Mucosa of gallbladder (tissue), 1 donor: ENCODE measurements at regions not wholly inside any gene's neighbourhood (a gene's known extent, or its start where the extent isn't known, plus 50 kb on each side); places are given as distances from the start of the nearest gene placed in this dataset.
"Not testable (repeated sequence)": the region's sequence is repeated elsewhere in the genome, so short reads cannot be mapped to it uniquely, and the experiment has no call there.

ENCODE experiments used
- DNase-seq: peaks from one replicate; pipeline ENCODE4 v3.0.0-alpha.2; 2020; ENCODE audit warnings: low spot score
- donor health status: DM: no; HTN: no; CAD: no.

- no peak for DNase-seq
Measured at GRCh38 chr5:35561396-35561795, 56.3 kb upstream of the SPEF2 start.

GRCh38 chr5:35557748-35558147 lies 59.9 kb upstream of the SPEF2 start:
- no peak for DNase-seq

DNA sequence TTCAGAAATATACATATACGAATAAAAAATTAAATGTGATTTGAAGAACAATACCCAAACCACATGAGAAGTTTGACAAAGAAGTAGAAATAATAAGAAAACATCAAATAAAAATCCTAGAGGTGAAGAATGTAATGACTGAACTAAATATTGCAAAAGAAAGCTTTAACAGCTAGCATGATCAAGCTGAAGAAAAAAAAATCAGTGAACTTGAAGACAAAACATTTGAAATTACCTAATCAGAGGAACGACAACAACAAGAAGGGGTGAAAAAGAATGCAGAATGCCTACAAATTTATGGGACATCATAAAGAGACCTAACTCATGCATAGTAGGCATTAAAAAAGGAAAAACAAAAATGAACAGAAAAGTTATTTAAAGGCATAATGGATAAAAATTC lies 60.5 kb upstream of the SPEF2 start:
- no peak for DNase-seq

DNA sequence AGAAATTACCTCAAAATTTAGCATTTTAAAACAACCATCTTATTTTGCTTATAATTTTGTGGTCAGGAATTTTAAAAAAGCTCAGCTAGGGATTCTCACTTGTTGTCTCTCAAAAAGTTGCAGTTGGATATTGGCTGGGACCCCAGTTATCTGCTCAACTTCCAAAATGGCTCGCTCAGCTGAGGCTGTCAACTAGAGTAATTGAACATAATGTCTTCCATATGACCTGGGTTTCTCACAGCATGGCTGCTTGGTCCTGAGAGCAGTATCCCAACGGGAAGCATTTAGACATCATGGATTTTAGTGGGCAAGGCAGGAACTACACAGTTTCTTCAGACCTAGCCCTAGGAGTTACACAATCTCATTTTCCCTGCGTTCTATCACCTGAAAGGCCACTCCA lies 63.6 kb upstream of the SPEF2 start:
- DNase-seq = no peak

DNA sequence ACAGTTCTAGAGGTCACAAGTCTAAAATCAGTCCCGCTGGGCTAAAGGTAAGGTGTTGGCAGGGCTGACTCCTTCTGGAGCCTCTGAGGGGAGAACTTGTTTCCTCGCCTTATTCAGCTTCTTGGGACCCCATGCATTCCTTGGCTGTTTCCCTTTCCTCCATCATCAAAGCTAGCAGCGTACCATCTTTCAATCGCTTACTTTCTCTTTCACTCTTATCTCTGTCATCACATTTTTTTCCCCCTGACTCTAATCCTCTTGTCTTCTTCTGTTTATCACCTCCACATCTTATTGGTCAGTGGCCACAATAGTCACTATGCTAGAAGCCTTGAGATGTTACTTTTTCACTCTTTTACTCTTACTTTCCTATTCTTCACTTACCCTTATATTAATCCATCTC lies 72.5 kb upstream of the SPEF2 start:
- DNase-seq = no peak

- DNase-seq = no peak
Measured at GRCh38 chr5:35543408-35543807, 74.3 kb upstream of the SPEF2 start.

DNA sequence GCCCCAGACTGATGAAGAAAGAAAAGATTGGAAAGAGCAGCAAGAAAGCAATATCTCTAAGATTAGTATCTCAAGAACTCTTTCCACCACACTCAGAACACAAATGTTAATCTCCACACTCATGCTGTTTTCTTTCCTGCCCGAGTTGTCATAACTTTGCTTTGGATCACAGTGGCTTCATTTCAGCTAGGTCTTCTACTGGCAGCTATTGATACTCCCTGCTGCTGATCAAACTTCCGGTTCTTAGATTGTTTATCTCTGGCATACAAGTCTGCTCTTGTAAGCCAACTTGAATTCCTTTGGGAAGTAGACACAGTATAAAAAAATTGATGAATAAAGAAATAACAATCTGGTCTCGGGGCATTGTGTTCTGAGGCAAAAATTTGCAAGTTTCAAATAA lies 77.7 kb upstream of the SPEF2 start:
- no peak for DNase-seq

- DNase-seq = no peak
Measured at GRCh38 chr5:35538198-35538931, 79.3 kb upstream of the SPEF2 start.

GRCh38 chr5:35533156-35533555 lies 84.5 kb upstream of the SPEF2 start:
- no peak for DNase-seq

- DNase-seq = not testable (repeated sequence)
Measured at GRCh38 chr5:35531553-35531952, 86.1 kb upstream of the SPEF2 start.

DNA sequence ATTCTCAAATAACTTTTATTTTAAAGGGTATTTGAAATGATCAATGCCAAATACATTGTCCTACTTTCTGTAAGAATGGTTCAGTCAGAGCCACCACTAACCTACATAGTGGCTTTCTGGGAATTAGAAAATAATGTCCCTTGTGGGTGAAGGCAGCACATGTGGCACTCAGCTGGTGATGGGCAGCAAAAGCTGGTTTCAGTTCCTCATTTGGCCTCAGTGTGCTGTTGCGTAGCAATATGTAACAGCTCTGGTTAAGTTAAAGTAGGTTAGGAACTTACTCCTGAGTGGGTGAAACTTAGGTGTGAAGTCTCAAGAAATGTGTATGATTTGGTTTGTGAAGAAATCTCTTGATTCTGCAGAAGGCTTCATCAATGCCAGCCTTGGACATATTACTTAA lies 99.6 kb upstream of the SPEF2 start:
- no peak for DNase-seq

- DNase-seq = no peak
Measured at GRCh38 chr5:35516271-35516670, 101.4 kb upstream of the SPEF2 start.

DNA sequence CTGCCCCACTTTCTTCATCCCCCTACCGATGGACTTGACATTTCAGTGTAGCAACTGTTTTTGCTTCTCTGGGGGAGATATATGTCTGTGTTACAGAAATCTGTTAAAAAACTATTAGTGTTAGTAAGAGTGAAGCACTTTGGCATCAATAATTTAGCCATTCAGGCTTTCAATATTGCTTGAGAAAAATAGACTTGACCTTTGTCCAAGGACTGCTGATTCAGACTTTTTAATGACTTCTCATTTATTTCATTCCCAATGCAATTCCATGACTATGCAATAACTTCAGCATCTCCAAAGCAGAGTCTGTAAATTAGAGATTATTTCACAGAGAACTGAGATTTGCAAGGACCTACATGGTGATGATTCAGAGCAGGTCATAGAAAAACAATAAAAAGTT lies 104.1 kb upstream of the SPEF2 start:
- DNase-seq = no peak

- no peak for DNase-seq
Measured at GRCh38 chr5:35502206-35502605, 115.5 kb upstream of the SPEF2 start.

DNA sequence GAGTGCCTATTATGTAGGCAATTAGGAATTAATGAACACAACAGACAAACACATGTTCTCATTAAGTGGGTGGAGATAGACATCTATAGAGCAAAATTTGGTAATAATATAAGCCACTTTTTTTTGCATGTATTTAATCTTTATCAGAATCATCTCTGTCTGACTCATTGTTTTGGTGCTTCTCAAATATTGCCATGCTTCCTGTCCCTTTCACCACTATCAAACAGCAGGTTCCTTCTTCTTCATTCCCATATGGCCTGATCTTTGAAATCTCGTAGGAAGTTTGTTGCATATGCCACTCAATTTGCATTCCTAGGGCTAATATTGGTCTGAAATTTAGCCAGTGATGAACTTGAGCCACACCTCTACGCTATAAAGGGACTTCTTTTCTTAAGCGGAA lies 128.9 kb upstream of the SPEF2 start:
- no peak for DNase-seq

DNA sequence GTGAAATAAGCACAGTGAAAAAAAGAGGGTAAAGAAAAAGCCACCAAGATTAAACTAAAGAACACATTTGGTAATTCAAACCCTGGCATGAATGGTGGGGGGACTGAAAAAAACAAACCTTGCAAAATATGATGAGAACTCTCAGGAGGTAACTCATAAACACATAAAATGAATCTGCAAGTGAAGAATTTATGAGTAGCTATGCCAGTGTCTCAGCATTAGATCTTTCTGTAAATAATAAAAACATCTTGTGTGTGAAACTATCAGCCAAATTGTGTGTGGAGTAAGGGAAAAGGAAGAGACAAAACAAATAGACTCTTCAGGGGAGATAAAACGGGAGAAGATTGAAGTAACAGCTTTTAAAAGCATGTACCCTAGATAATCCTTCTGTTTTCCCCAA lies 129.6 kb upstream of the SPEF2 start:
- no peak for DNase-seq

DNA sequence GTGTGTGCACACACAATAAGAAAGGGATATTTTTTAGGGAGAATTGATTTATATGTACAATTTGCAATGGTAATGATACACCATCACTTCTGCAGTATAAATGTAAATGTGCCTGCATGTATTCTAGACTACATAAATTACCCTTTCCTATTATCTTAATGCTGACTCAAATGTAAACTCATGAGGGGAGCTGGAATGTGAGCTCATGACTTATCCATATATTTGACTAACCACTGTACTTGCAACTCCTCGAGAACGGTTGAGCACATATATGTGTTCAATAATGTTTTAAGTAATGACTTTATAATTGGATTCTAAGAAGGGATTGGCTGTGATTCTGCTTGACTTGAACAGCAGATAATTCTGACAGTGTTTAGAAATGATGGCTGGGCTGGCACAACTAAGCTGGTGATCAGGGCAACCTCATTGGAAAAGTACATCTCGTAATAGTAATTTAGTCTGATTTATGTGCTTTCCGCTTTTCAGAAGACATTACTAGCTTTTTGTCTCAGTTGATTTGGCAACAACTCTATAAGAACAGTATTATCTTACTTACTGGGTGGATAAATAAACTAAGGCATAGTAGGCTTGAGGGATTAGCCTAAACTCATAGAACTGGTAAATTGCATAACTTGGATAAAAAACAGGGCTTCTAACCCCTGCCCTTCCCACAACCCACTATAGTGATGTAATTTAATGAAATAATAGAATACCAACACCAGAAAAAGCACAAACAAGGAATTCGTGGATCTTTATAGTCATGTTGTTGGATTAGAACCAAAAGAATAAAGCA lies 130.2 kb upstream of the SPEF2 start:
- no peak for DNase-seq

DNA sequence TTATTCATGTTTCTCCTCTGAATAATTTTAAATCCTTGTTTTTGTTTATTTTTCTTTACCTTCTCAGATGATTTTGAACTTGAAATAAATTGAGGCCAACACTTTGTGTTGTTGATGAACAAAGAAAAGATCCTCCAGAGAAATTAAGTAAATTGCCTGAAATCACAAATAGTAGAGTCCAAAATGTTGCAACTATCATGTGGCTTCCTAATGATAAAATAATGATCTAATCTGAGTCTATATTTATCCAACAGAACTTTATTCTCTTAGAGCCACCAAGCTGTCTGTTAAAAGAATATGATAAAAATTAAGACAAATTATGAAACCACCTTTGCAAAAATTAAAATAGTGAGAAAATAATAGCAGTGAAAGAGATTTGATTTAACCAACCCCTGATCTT lies 132.2 kb upstream of the SPEF2 start:
- DNase-seq = no peak

DNA sequence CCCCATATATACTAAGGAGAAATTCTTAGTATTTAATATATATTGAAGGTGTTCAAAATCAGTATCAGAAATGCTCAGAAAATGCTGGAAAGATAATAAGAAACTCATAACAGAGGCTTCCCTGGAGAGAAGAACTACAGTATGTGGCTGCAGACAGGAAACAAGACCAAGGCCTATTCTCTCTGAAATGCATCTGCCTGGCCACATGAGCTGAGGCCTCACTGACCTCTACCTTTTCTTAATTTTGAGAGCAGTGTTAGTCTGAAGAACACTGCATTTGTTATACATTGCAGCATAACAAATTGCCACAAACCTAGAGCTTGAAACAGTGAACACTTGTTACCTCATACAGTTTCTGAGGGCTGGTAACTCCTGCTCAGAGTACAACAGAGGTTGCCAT lies 133.4 kb upstream of the SPEF2 start:
- DNase-seq = no peak

DNA sequence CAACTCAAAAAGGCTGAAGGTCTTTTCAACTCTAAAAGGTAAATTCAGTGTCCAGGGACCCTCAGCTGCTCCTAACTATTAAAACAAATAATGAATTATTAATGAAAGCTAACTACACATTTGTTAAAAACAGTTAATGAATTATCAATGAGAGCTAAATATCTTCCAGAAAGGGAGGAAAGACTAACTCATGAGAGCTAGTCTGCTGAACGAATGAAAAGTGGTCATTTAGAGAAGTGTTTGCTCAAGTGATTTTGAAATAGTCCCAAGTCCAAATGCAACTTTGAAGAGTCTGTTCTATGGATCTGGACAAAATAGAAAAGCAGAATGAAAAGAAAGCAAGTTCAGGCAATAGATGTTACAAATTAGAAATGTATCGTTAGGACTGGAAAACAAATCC lies 133.9 kb upstream of the SPEF2 start:
- no peak for DNase-seq

- DNase-seq = no peak
Measured at GRCh38 chr5:35483191-35483590, 134.5 kb upstream of the SPEF2 start.

DNA sequence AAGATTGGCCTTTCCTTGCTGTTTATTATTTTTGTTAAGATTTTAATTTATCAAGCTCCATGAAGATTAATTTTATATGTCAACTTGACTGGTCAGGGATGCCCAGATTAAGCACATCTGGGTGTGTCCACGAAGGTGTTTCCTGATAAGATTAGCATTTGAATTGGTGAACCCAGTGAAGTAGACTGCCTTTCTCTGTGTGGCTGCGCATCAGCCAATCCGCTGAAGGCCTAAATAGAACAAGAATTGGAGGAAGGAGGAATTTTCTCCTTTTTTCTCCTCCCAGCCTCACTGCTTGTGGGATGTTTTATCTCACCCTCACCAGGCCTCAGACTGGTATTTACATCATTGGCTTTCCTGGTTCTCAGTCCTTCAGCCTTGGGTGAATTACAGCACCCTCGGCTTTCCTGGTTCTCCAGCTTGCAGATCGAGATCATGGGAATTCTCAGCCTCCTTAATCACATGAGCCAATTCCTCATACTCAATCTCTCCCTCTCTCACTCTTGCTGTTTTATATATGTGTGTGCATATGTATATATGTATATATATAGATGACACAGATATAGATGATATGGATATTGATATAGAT lies 135.4 kb upstream of the SPEF2 start:
- no peak for DNase-seq
